Astrocyte of the spinal cord (primary cell): ENCODE measurements at regions not wholly inside any gene's neighbourhood (a gene's known extent, or its start where the extent isn't known, plus 50 kb on each side); places are given as distances from the start of the nearest gene placed in this dataset.

ENCODE experiments used
- DNase-seq: peaks from one replicate; pipeline ENCODE4 v3.0.0; 2011; ENCODE audit warnings: low read depth, low spot score
- H3K4me3 ChIP-seq: 2 replicates; pipeline ENCODE4 v1.5.1; 2011; ENCODE audit warnings: low read depth, mild to moderate bottlenecking, low read length, moderate library complexity
- in situ Hi-C: cut with HindIII; loops from 2 replicates; pipeline ENCODE4 v1.10.0; 2017; ENCODE audit warnings: low sequenced_read_pairs
- TF ChIP-seq, protein P1 (sequence below): IDR thresholded peaks from 2 replicates; pipeline ENCODE4 v1.5.1; 2012; ENCODE audit warnings: low read depth, mild to moderate bottlenecking, low read length, inconsistent platforms

DNA sequence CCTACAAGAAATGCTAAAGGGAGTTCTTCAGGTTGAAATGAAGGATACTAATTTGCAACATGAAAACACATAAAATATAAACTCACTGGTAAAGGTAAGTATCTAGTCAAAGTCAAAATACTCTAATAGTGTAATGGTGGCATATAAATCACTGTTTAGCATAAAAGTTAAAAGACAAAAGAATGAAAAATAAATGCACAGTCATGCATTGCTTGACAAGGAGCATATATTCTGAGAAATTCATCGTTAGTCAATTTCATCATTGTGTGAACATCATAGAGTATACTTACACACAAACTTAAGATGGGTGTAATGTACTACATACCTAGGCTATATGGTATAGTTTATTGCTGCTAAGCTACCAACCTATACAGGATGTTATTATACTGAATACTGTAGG, 194.4 kb upstream of the PDE5A start:
- no peak overlapping the region for H3K4me3 ChIP-seq
- in situ Hi-C loops, result no loop called here
- TF ChIP-seq, protein P1, sequence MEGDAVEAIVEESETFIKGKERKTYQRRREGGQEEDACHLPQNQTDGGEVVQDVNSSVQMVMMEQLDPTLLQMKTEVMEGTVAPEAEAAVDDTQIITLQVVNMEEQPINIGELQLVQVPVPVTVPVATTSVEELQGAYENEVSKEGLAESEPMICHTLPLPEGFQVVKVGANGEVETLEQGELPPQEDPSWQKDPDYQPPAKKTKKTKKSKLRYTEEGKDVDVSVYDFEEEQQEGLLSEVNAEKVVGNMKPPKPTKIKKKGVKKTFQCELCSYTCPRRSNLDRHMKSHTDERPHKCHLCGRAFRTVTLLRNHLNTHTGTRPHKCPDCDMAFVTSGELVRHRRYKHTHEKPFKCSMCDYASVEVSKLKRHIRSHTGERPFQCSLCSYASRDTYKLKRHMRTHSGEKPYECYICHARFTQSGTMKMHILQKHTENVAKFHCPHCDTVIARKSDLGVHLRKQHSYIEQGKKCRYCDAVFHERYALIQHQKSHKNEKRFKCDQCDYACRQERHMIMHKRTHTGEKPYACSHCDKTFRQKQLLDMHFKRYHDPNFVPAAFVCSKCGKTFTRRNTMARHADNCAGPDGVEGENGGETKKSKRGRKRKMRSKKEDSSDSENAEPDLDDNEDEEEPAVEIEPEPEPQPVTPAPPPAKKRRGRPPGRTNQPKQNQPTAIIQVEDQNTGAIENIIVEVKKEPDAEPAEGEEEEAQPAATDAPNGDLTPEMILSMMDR, result no peak
- DNase-seq, result no peak

DNA sequence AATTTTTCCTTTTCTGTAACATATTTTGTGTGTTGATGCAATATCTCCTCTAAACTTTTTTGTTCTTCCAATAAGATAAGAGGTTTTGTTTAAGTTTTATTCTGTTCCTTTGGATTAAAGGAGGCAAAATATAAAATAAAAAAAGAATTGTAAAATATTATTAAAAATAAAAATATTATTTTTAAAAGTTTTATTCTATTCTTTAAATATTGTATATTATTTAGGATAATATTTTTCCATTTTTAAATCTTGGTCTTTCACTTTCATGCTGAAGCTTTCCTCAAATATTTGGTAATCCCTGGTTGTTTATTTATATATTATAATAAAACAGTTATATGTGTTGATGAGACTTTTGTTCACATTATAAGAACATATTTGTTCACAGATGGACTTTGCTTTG, 187.9 kb upstream of the PDE5A start:
- TF ChIP-seq, protein P1, result no peak
- no peak for DNase-seq
- in situ Hi-C loops, result no loop called here
- H3K4me3 ChIP-seq, result no peak overlapping the region

DNA sequence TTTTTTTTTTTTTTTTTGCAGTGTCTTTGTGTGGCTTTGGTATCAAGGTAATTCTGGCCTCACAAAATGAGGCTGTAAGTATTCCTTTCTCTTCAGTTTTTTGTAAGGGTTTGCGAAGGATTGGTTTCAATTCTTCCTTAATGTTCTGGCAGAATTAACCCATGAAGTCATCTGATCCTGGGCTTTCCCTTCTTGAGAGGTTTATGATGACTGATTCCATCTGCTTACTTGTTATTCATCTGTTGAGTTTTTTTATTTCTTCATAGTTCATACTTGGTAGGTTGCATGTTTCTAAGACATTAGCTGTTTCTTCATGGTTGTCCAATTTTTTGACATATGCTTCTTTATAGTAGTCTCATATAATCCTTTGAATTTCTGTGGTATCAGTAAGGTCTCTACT, 181.4 kb upstream of the PDE5A start:
- in situ Hi-C loops, result no loop called here
- no peak overlapping the region for H3K4me3 ChIP-seq
- no peak for DNase-seq
- TF ChIP-seq, protein P1, result no peak

DNA sequence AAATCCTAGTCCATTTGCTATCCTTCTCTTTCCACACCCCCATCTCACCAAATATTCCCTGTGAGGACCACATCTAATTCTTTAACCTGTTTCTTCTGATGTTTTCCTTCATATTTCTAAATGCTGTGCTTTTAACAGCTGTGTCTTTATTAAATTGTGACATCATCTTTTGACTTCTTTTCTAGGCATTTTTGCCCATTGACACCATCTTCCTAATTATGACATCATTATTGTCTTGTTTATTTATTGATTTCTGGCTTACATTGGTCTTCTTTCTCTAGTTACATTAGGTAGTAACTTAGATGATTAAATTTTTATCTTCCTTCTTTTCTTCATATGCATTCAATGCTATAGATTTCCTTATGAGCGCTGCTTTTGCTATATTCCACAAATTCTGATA, 175.8 kb upstream of the PDE5A start:
- no peak for DNase-seq
- H3K4me3 ChIP-seq, result no peak overlapping the region
- in situ Hi-C loops, result no loop called here
- TF ChIP-seq, protein P1, result no peak

DNA sequence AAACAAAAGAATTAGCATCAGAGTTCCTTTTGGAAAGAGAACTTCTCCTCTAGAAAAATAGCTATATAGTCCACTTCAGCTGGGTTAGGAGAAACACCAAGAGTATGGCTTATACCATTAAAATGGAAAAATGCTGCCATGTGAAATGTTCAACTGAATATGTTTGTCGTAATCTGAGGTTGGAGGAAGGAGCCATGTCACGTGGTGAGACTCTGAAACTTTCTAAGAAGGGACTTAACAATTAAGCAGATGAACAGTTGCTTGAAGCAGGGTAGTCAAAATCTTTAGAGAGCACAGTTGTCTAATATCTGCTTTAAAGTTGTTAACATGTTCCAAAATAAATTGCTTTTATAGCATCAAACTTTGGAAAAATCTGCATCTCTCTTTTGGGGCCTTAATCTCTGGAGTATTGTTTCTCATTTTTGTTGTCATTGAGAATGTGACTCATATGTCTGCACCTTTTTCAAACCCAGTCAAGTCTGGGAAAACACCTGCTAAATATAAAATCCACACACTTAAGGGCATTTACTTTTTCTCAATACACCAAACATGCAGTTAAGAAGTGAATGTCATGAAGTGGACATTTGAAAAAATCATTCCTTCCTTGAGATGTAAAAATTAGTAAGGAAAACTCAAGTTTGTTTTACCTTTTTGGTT, 168.8 kb upstream of the PDE5A start:
- no peak overlapping the region for H3K4me3 ChIP-seq
- in situ Hi-C loops, result no loop called here
- TF ChIP-seq, protein P1, result no peak
- no peak for DNase-seq

DNA sequence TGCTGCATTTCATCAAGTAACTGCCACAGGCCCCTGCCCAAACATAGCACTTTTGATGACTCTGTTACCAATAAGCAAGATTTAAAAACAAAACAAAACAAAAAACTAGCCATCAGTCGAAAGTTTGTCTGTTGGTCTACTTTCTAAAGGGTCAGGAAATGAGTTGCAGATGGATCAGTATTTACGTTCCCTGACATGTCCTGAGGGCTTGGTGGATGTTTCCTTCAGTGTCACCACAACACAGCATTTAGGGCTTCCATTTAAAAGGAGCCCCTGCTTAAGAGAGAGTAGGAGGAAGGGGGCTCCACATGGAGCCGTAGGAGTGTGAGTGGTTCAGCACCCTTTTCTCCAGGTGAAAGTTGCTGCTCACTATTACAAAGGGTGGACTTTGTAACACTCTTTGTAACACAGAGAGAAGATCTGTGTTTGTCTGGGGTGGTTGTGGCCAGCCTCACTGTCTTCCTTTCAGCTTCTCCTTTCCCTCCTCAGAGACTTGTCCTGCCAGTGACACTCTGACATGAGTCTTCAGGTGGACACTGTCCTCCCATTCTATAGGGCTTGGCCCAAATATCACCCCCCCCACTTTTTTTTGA, 167.5 kb upstream of the PDE5A start:
- no peak for DNase-seq
- no peak overlapping the region for H3K4me3 ChIP-seq
- in situ Hi-C loops, result no loop called here
- TF ChIP-seq, protein P1, result no peak
